Stomach (tissue), 4 donors: ENCODE measurements at regions not wholly inside any gene's neighbourhood (a gene's known extent, or its start where the extent isn't known, plus 50 kb on each side); places are given as distances from the start of the nearest gene placed in this dataset.

Experiments
- POLR2AphosphoS5 ChIP-seq, 3 donors: sonication (generic); formaldehyde crosslinking; IDR thresholded peaks; one replicate each; pipeline ENCODE4 v1.6.1; 2016; ENCODE audit warnings: antibody characterized with exemption in 3 of 3
- TF ChIP-seq, protein P1 (sequence below), 7 experiments: fragments of 450-650 bp in 4 of 7; fragments of 200-600 bp in 3 of 7; sonication (generic) in 3 of 7; IDR thresholded peaks; one replicate each; pipeline ENCODE4 v1.5.1; 2016 to 2019; ENCODE audit warnings: antibody characterized with exemption in 7 of 7, control low read depth in 2 of 7, mild to moderate bottlenecking in 1 of 7

DNA sequence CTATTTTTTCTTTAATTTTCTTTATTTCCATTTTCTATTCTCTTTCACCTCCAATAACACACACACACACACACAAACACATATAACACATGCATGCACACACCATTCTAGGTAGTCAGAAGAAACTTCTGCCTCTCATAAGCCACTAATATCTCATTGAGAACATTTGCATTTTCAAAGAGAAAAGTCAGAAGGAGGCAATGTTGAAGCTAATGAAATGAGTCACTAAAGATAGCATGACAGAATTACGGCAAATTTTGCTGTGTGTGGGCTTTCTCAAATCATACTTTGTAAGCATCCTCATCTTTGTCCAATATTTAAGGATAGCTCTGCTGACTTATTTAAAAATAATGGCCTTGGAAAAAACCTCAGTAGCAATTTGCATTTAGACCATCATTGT, 291.3 kb downstream of the GUCY2F start:
- TF ChIP-seq, protein P1, sequence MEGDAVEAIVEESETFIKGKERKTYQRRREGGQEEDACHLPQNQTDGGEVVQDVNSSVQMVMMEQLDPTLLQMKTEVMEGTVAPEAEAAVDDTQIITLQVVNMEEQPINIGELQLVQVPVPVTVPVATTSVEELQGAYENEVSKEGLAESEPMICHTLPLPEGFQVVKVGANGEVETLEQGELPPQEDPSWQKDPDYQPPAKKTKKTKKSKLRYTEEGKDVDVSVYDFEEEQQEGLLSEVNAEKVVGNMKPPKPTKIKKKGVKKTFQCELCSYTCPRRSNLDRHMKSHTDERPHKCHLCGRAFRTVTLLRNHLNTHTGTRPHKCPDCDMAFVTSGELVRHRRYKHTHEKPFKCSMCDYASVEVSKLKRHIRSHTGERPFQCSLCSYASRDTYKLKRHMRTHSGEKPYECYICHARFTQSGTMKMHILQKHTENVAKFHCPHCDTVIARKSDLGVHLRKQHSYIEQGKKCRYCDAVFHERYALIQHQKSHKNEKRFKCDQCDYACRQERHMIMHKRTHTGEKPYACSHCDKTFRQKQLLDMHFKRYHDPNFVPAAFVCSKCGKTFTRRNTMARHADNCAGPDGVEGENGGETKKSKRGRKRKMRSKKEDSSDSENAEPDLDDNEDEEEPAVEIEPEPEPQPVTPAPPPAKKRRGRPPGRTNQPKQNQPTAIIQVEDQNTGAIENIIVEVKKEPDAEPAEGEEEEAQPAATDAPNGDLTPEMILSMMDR (IDR thresholded peaks at IDR 0.05) = no peak
- no peak for TF ChIP-seq POLR2AphosphoS5 (IDR thresholded peaks at IDR 0.05)
